Activated T-helper 1 cell treated with anti-CD3 and anti-CD28 coated beads, Interleukin-12 subunit alpha, Interleukin-12 subunit beta, Interleukin-2, Interleukin-4 antibody, amounts not matched to agents 30 ng/mL and 10 ng/mL and 1 ng/mL, durations not matched to agents 14 hours and 24 hours and 36 hours (primary cell): ENCODE measurements at regions not wholly inside any gene's neighbourhood (a gene's known extent, or its start where the extent isn't known, plus 50 kb on each side); places are given as distances from the start of the nearest gene placed in this dataset.
"Not testable (repeated sequence)": the region's sequence is repeated elsewhere in the genome, so short reads cannot be mapped to it uniquely, and the experiment has no call there.

Experiments
- DNase-seq: peaks from one replicate; pipeline ENCODE4 v3.0.0; 2021; ENCODE audit warnings: low spot score
- H3K27ac Mint-ChIP-seq: one replicate; pipeline ENCODE4 v1.8.0; 2021; ENCODE audit warnings: mild to moderate bottlenecking, mixed read lengths
- H3K27me3 Mint-ChIP-seq: one replicate; pipeline ENCODE4 v1.8.0; 2022; ENCODE audit warnings: mild to moderate bottlenecking, moderate library complexity, mixed read lengths; ENCODE audit not compliant: insufficient read depth
- H3K36me3 Mint-ChIP-seq: one replicate; pipeline ENCODE4 v1.8.0; 2021; ENCODE audit warnings: low read depth, mixed read lengths
- H3K4me1 Mint-ChIP-seq: one replicate; pipeline ENCODE4 v1.8.0; 2021; ENCODE audit warnings: low read depth, mixed read lengths
- H3K4me3 Mint-ChIP-seq: one replicate; pipeline ENCODE4 v1.8.0; 2021; ENCODE audit warnings: mild to moderate bottlenecking, moderate library complexity, mixed read lengths
- H3K9me3 Mint-ChIP-seq: one replicate; pipeline ENCODE4 v1.8.0; 2021; ENCODE audit warnings: mixed read lengths
- intact Hi-C: fragments of 100-400 bp; cut with micrococcal nuclease; formaldehyde crosslinking; loops from one replicate; pipeline ENCODE4 v1.15.1; 2024

DNA sequence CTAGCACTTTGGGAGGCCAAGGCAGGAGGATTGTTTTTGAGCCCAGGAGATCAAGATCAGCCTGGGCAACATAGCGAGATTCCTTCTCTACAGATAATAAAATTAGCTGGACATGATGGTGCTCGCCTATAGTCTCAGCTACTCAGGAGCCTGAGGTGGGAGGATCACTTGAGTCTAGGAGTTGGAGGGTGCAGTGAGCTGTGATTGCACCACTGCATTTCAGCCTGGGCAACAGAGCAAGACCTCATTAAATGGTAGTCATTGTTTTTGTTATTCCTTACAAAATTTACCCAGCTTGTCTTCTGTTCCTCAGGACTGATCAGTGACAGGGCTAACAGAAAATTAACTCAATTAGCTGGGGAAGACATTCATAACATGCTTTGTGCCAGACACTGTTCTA is 104.5 kb downstream of the NDFIP1 start:
- H3K4me3 Mint-ChIP-seq: no peak overlapping the region
- peaks cover 4% of the 10 kb centered on the region for H3K27me3 Mint-ChIP-seq
- no peaks in the 10 kb centered on the region for H3K4me1 Mint-ChIP-seq
- no peaks in the 10 kb centered on the region for H3K9me3 Mint-ChIP-seq
- no peaks in the 10 kb centered on the region for H3K36me3 Mint-ChIP-seq
- intact Hi-C loops: no loop called here
- H3K27ac Mint-ChIP-seq: no peak overlapping the region
- DNase-seq: no peak

DNA sequence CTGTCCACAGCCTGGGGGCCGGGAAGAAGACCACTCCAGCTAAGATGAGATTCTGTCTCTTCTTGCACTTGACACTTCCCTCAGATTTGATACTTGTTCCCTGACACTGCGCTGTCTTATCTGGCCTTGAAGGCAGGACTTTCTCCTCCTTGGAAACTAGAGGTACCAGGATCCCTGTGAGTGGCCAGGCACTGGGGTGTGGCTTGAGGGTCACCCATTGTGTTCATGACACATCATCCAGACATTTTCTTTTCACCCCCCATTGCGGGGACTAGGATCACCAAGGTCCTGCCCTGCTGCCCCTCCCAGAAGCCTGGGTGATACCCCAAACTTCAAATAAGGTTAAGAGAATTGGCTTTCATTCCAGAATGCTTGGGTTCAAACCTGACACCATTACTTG is 103.3 kb downstream of the NDFIP1 start:
- no peaks in the 10 kb centered on the region for H3K9me3 Mint-ChIP-seq
- intact Hi-C loops: no loop called here
- H3K27ac Mint-ChIP-seq: no peak overlapping the region
- peaks cover 6% of the 10 kb centered on the region for H3K27me3 Mint-ChIP-seq
- H3K36me3 Mint-ChIP-seq: no peaks in the 10 kb centered on the region
- no peak for DNase-seq
- H3K4me1 Mint-ChIP-seq: no peaks in the 10 kb centered on the region
- H3K4me3 Mint-ChIP-seq: no peak overlapping the region

DNA sequence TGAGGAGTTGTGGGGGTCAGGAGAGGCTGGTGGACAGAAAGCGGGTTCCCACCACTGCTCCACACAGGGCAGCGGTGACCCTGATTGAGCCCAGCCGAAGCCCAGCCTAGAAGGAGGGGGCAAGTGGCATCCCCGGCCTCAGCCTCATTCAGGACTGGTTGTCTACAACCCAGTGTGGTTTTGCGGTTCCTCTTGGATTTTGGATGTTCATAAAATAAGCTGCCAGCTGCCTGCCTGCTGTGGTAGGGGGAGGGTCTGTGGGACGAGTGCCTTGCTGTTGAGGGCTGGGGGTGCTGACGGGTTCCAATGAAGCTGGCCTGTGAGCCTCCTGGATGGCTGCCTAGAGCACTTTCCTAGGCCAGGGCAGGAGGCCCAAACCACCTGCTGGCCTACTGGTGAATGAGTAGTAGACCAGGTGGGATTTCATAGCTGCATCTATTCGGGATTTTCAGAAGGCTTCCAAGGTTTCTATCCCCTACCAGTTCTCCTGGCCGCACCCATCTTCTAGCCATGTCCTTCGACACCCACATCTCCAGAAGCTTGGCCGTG is 102.4 kb downstream of the NDFIP1 start:
- H3K4me3 Mint-ChIP-seq: no peak overlapping the region
- DNase-seq: no peak
- H3K9me3 Mint-ChIP-seq: no peaks in the 10 kb centered on the region
- no peaks in the 10 kb centered on the region for H3K4me1 Mint-ChIP-seq
- intact Hi-C loops: no loop called here
- no peak overlapping the region for H3K27ac Mint-ChIP-seq
- H3K36me3 Mint-ChIP-seq: no peaks in the 10 kb centered on the region
- peaks cover 7% of the 10 kb centered on the region for H3K27me3 Mint-ChIP-seq

DNA sequence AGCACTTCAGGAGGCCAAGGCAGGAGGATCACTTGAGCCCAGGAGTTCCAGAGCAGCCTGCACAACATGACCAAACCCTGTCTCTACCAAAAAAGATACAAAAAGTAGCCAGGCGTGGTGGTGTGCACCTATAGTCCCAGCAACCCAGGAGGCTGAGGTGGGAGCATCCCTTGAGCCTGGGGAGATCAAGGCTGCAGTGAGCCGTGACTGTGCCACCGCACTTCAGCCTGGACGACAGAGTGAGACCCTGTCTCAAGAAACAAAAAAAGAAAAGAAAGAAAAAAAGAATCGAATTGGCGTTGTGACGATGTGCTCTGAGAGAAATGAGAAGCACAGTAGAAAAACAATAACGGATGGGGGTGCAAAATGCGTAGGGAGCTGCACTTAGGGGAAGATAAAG is 101.4 kb downstream of the NDFIP1 start:
- H3K9me3 Mint-ChIP-seq: no peaks in the 10 kb centered on the region
- H3K27me3 Mint-ChIP-seq: peaks cover 7% of the 10 kb centered on the region
- H3K4me3 Mint-ChIP-seq: no peak overlapping the region
- no peak overlapping the region for H3K27ac Mint-ChIP-seq
- no peaks in the 10 kb centered on the region for H3K4me1 Mint-ChIP-seq
- H3K36me3 Mint-ChIP-seq: no peaks in the 10 kb centered on the region
- intact Hi-C loops: no loop called here
- no peak for DNase-seq

DNA sequence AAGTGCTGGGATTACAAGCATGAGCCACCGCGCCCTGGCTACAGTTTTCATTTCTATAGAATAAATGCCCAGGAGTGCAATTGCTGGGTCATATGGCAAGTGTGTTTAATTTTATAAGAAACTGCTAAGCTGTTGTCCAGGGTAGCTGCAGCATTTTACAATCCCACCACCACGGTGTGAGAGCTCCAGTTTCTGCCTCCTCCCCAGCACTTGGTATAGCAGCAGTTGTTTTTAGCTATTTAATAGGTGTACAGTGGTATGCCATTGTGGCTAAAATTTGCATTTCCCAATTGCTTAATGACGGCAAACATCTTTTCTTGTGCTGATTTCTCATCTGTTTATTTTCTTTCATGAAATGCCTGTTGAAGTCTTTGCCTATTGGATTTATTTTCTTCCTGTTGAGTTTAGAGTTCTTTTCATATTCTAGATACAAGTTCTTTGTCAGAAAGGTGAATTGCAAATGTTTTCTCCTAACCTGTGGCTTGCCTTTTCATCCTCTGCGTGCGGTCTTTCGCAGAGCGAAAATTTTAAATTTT is 100.3 kb downstream of the NDFIP1 start:
- Mint-ChIP-seq H3K9me3 (no peaks in the 10 kb centered on the region), H3K27ac (no peak overlapping the region), H3K4me3 (no peak overlapping the region), H3K4me1 (no peaks in the 10 kb centered on the region), H3K27me3 (peaks cover 15% of the 10 kb centered on the region), H3K36me3 (no peaks in the 10 kb centered on the region)
- intact Hi-C loops: no loop called here
- no peak for DNase-seq

DNA sequence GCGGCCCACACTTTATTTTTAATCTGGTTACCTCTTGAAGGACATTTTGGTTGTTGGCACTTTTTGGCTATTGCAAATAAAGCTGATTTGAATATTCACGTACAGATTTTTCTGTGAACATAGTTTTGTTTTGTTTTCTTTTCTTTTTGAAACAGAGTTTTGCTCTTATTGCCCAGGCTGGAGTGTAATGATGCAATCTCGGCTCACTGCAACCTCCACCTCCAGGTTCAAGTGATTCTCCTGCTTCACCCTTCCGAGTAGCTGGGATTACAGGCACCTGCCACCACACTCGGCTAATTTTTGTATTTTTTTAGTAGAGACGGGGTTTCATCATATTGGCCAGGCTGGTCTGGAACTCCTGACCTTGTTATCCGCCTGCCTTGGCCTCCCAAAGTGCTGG is 99.7 kb downstream of the NDFIP1 start:
- H3K36me3 Mint-ChIP-seq, H3K4me1 Mint-ChIP-seq, H3K4me3 Mint-ChIP-seq, H3K27ac Mint-ChIP-seq, H3K9me3 Mint-ChIP-seq, DNase-seq, intact Hi-C loops: not testable (repeated sequence)
- H3K27me3 Mint-ChIP-seq: peaks cover 15% of the 10 kb centered on the region

DNA sequence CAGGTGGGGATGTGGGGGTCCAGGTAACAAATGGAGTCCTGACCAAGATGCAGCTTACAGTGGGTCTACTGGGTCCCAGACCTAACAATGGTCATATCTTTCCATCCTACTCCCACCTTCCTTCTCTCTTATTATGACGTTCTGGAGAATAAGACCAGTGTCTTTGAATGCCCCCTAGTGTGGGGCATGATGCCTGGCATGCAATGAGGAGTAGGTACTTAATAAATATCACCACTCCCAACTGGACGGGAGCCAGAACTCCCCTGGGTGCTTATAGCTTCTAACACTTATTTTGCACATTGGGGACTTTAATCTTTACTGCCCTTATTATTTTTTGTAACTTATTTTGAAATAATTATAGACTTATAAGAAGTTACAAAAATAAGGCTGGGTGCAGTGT is 98.2 kb downstream of the NDFIP1 start:
- H3K27ac Mint-ChIP-seq: no peak overlapping the region
- H3K27me3 Mint-ChIP-seq: peaks cover 13% of the 10 kb centered on the region
- no peaks in the 10 kb centered on the region for H3K36me3 Mint-ChIP-seq
- H3K4me3 Mint-ChIP-seq: no peak overlapping the region
- DNase-seq: no peak
- no peaks in the 10 kb centered on the region for H3K4me1 Mint-ChIP-seq
- H3K9me3 Mint-ChIP-seq: no peaks in the 10 kb centered on the region
- intact Hi-C loops: no loop called here

DNA sequence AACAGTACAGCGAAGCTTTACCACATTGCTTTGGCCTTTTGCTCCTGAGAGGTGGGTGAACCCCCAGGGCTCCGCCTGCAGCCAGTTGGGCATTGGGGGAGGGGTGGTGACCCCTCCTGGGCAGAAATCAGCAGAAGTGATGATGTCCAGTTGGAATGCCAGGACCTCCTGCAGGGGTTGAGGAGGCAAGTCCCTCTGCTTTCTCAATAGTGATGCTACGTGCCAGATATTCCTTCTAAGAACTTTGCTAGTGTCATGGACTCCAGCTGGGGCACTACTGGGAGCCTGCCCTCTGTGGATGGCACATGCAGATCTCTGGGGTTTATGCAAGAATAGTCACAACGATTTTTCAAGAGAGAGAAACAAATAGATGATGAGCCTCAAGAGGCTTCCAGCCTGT is 95.6 kb downstream of the NDFIP1 start:
- intact Hi-C loops: no loop called here
- H3K27ac Mint-ChIP-seq: no peak overlapping the region
- H3K4me3 Mint-ChIP-seq: no peak overlapping the region
- H3K36me3 Mint-ChIP-seq: no peaks in the 10 kb centered on the region
- H3K9me3 Mint-ChIP-seq: no peaks in the 10 kb centered on the region
- no peaks in the 10 kb centered on the region for H3K4me1 Mint-ChIP-seq
- H3K27me3 Mint-ChIP-seq: peaks cover 16% of the 10 kb centered on the region
- no peak for DNase-seq
